ENCODE measurements at regions not wholly inside any gene's neighbourhood (a gene's known extent, or its start where the extent isn't known, plus 50 kb on each side); places are given as distances from the start of the nearest gene placed in this dataset.

DNA sequence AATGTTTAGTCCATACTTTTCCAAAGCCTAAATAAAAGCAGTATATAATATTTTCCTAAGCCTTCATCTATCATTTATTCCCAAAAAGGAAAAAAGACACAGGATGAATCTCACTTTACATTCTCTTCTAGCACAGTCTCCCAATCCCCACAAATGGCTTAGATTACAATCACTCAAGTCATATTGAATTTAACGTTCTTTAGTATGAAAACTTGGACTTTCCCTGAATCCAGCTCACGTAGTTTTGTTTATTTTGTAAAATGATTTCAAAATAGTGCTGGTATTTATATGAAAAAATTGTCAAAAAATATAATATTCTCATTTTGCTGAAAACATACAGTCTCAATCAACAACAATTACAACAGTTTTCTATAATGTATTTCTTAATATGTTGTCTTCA is 137.7 kb upstream of the CCDC150 start:
- no peak for DNase-seq (ENCODE audit: low read depth, low spot score)
- Mint-ChIP-seq H3K27me3 (ENCODE audit: low read depth) (no peaks in the 10 kb centered on the region), H3K27ac (ENCODE audit: unreplicated experiment) (no peak overlapping the region), H3K36me3 (ENCODE audit: low read depth) (peaks cover 11% of the 10 kb centered on the region), H3K9me3 (peaks cover 16% of the 10 kb centered on the region), H3K4me3 (no peak overlapping the region), H3K4me1 (no peaks in the 10 kb centered on the region)
- TF ChIP-seq, protein P1, sequence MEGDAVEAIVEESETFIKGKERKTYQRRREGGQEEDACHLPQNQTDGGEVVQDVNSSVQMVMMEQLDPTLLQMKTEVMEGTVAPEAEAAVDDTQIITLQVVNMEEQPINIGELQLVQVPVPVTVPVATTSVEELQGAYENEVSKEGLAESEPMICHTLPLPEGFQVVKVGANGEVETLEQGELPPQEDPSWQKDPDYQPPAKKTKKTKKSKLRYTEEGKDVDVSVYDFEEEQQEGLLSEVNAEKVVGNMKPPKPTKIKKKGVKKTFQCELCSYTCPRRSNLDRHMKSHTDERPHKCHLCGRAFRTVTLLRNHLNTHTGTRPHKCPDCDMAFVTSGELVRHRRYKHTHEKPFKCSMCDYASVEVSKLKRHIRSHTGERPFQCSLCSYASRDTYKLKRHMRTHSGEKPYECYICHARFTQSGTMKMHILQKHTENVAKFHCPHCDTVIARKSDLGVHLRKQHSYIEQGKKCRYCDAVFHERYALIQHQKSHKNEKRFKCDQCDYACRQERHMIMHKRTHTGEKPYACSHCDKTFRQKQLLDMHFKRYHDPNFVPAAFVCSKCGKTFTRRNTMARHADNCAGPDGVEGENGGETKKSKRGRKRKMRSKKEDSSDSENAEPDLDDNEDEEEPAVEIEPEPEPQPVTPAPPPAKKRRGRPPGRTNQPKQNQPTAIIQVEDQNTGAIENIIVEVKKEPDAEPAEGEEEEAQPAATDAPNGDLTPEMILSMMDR (conservative IDR thresholded peaks at IDR 0.05) = no peak

DNA sequence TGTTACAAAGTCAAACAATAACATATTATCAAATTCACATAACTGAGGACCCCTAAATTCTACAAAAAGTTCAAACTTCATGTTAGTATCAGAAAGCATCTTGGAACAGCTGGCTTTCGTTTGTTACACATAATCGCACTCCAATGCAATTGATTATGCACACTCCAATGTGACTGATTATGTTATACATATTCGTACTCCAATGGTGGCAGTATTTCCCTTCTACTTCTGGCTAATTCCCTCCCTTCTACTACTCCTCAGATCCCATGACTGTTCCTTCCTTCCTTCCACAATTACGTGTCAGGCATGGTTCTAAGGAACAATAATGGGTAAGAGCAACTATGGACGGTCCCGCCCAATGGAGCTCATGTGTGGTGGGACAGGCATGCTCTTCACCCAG is 137.1 kb upstream of the CCDC150 start:
- Mint-ChIP-seq H3K36me3 (ENCODE audit: low read depth) (peaks cover 11% of the 10 kb centered on the region), H3K27ac (ENCODE audit: unreplicated experiment) (no peak overlapping the region), H3K27me3 (ENCODE audit: low read depth) (no peaks in the 10 kb centered on the region), H3K9me3 (peaks cover 16% of the 10 kb centered on the region), H3K4me1 (no peaks in the 10 kb centered on the region), H3K4me3 (no peak overlapping the region)
- TF ChIP-seq, protein P1 (conservative IDR thresholded peaks at IDR 0.05) = no peak
- DNase-seq (ENCODE audit: low read depth, low spot score) = no peak

DNA sequence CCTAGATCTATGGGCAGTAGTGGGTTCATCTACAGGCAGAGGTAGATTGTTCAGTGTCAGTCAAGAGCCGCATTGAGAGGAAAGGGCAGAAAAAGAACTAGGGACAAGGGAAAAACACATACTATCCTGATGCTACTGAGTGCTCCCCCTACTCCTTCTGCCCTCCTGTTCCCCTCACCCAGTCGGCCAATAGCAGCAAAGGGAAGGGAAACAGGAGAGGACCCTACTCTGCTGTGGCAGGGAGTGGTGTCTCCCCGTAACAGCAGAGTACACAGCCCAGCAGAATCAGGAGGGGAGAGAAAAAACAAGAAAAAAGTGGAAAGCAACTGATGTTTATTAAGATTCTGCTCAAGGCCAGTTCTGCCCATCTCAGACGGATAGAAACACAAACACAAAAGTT is 136.1 kb upstream of the CCDC150 start:
- H3K9me3 Mint-ChIP-seq = peaks cover 13% of the 10 kb centered on the region
- no peaks in the 10 kb centered on the region for H3K27me3 Mint-ChIP-seq (ENCODE audit: low read depth)
- DNase-seq (ENCODE audit: low read depth, low spot score) = no peak
- H3K27ac Mint-ChIP-seq (ENCODE audit: unreplicated experiment) = peak overlapping the region; percentile 17
- peaks cover 4% of the 10 kb centered on the region for H3K4me1 Mint-ChIP-seq
- TF ChIP-seq, protein P1 (conservative IDR thresholded peaks at IDR 0.05) = no peak
- peaks cover 11% of the 10 kb centered on the region for H3K36me3 Mint-ChIP-seq (ENCODE audit: low read depth)
- H3K4me3 Mint-ChIP-seq = no peak overlapping the region

DNA sequence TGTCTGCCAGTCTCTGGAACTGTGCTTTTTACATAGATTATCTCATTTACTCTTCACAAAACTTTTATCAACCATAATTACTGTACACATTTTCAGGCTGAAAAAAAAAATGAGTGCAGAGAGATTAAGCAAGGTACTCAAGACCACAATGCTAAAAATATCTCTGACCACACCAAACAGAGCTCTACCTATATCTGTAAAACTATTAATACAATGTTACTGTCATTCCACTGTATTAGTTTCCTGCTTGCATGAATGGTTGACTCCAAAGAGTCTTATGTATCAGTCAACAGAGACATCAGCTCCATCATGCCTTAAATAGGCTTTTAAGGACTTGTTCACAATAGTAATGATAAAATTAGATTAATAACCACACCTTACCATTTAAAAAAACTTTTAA is 134.7 kb upstream of the CCDC150 start:
- DNase-seq (ENCODE audit: low read depth, low spot score) = no peak
- no peak overlapping the region for H3K27ac Mint-ChIP-seq (ENCODE audit: unreplicated experiment)
- TF ChIP-seq, protein P1 (conservative IDR thresholded peaks at IDR 0.05) = no peak
- H3K4me1 Mint-ChIP-seq = peaks cover 7% of the 10 kb centered on the region
- H3K27me3 Mint-ChIP-seq (ENCODE audit: low read depth) = no peaks in the 10 kb centered on the region
- peaks cover 5% of the 10 kb centered on the region for H3K9me3 Mint-ChIP-seq
- H3K4me3 Mint-ChIP-seq = no peak overlapping the region
- H3K36me3 Mint-ChIP-seq (ENCODE audit: low read depth) = peaks cover 2% of the 10 kb centered on the region

DNA sequence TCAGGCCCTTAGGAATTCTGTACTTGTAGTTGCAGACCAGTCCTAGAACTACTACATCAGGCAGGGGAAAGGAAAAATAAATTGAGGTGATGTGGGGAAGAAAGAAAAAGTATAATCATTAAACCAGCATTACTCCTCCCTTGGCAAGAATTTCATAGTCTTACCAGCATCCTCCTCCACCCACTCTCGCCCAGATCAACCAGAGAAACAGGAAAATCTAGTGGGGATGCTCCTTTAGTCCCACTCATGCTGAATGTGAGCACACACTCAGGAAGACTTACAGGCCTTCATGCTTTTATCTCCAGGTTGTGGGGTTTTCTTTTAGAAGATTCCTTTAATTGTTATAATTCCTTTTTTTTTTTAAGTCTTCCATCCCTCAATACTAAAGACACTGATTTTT is 129.3 kb upstream of the CCDC150 start:
- Mint-ChIP-seq H3K9me3 (no peaks in the 10 kb centered on the region), H3K27ac (ENCODE audit: unreplicated experiment) (no peak overlapping the region), H3K27me3 (ENCODE audit: low read depth) (no peaks in the 10 kb centered on the region), H3K36me3 (ENCODE audit: low read depth) (no peaks in the 10 kb centered on the region), H3K4me3 (no peak overlapping the region), H3K4me1 (peaks cover 12% of the 10 kb centered on the region)
- DNase-seq (ENCODE audit: low read depth, low spot score) = no peak
- TF ChIP-seq, protein P1 (conservative IDR thresholded peaks at IDR 0.05) = no peak
